HEK293 (cell line): ENCODE measurements at regions not wholly inside any gene's neighbourhood (a gene's known extent, or its start where the extent isn't known, plus 50 kb on each side); places are given as distances from the start of the nearest gene placed in this dataset.

ENCODE experiments used
- BCL6B ChIP-seq: fragments of 450-650 bp; formaldehyde crosslinking; IDR thresholded peaks from 2 replicates; pipeline ENCODE4 v1.5.1; 2017; ENCODE audit warnings: missing biosample characterization, missing genetic modification characterization
- OSR2 ChIP-seq: fragments of 450-650 bp; formaldehyde crosslinking; IDR thresholded peaks from 2 replicates; pipeline ENCODE4 v1.5.1; 2016; ENCODE audit warnings: missing biosample characterization, missing genetic modification characterization
- ZNF24 ChIP-seq: fragments of 450-650 bp; formaldehyde crosslinking; IDR thresholded peaks from 2 replicates; pipeline ENCODE4 v1.5.1; 2016; ENCODE audit warnings: missing biosample characterization, missing genetic modification characterization

- TF ChIP-seq BCL6B (tag by site-specific recombination) (no peak), ZNF24 (tag by site-specific recombination) (no peak), OSR2 (no peak)
Measured at GRCh38 chr3:106088899-106089298, 220.1 kb upstream of the CBLB start.
